Omental fat pad (tissue), 3 donors: ENCODE measurements at regions not wholly inside any gene's neighbourhood (a gene's known extent, or its start where the extent isn't known, plus 50 kb on each side); places are given as distances from the start of the nearest gene placed in this dataset.

ENCODE experiments used
- ATAC-seq: fragments of 150-250 bp; one replicate; pipeline ENCODE4 v1.9.1; 2016; ENCODE audit warnings: mild to moderate bottlenecking, moderate library complexity; ENCODE audit not compliant: low FRiP score
- DNase-seq: peaks from one replicate; pipeline ENCODE4 v3.0.0-alpha.2; 2019; ENCODE audit warnings: low spot score
- CTCF ChIP-seq, 3 donors: fragments of 450-650 bp; IDR thresholded peaks; one replicate each; pipeline ENCODE4 v1.5.1; 2016 to 2017; ENCODE audit warnings: antibody characterized with exemption in 3 of 3, mild to moderate bottlenecking in 3 of 3, moderate library complexity in 2 of 3

DNA sequence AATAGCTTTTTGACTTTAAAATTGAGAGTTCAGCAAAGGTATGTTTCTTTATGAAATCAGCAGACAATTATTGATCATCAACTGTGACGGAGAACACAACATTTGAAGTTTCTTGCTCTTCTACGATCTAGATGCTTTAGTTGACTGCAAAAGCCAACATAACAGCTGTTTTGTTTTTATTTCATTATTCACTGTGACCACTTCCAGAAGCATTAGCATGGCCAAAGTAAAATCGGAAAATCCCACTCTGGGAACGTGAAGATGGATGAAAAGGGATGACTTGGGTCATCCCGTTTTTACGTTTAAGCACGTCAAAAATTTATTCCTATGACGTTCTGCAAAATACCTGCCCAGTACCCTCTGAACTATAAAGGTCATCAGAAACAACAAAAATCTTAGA is 833.0 kb upstream of the ADAMTS5 start:
- TF ChIP-seq CTCF (IDR thresholded peaks at IDR 0.05) = no peak

GRCh38 chr21:27796106-27796505 is 829.2 kb upstream of the ADAMTS5 start:
- DNase-seq (no peak), ATAC-seq (no peak)
- TF ChIP-seq CTCF (IDR thresholded peaks at IDR 0.05) = no peak

More for the DNA sequence above, 833.0 kb upstream of the ADAMTS5 start:
- DNase-seq (no peak), ATAC-seq (no peak)

DNA sequence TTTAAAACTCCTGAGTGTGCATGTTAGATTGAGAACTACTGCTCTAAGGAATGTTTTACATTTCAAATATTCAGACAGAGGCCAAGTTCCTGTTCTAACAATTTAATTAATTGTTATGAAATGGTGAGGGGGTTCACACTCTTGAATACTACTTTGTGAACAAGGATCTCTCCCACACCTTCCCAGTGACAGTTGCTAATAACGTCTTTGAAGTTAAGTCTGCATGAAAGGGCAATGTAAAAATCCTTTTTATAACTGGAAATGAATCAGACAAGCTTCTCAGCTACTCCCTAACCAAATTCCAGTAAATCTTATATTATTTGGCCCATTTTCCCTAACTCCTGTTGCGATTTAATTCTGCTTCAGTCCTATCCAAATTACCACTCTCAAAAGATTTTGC is 828.5 kb upstream of the ADAMTS5 start:
- ATAC-seq (peak; percentile 92), DNase-seq (no peak)
- TF ChIP-seq CTCF (IDR thresholded peaks at IDR 0.05) = no peak

GRCh38 chr21:27793901-27794300 is 827.0 kb upstream of the ADAMTS5 start:
- ATAC-seq (no peak), DNase-seq (no peak)
- no peak for TF ChIP-seq CTCF (IDR thresholded peaks at IDR 0.05)

- no peak for DNase-seq
- TF ChIP-seq CTCF (IDR thresholded peaks at IDR 0.05) = no peak
- ATAC-seq = no peak
Measured at GRCh38 chr21:27787046-27787445, 820.2 kb upstream of the ADAMTS5 start.

- ATAC-seq = no peak
- TF ChIP-seq CTCF (IDR thresholded peaks at IDR 0.05) = no peak
- no peak for DNase-seq
Measured at GRCh38 chr21:27779606-27780005, 812.7 kb upstream of the ADAMTS5 start.

DNA sequence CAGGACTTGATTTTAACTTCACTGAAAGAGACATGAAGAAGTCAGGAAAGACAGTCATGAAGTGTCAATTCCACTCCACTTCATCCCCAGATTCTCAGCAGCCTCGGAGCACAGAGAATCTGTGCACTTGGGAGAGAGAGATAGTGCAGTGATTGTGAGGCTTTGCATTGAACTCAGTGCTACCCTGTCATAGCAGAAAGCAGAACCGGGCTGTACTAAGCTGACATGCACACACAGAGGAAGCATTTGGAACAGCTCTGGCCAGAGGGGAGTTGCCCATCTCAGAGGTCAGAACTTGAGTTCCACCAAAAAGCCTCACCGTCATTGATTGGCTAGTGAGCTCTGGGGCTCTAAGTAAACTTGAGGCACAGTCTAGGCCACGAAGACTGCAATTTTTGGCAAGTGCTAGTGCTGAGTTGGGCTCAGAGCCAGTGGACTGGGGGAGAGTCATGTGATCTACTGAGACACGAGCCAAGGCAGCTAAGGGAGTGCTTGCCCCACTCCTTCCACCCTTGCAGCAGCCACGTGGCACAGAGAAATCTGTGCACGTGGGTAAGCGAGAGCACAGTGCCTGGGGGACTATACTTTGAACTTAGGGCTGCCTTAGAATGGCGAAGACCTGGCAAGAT is 810.2 kb upstream of the ADAMTS5 start:
- TF ChIP-seq CTCF (IDR thresholded peaks at IDR 0.05) = no peak

More for the DNA sequence above, 810.2 kb upstream of the ADAMTS5 start:
- ATAC-seq (no peak), DNase-seq (no peak)
